ENCODE measurements at regions not wholly inside any gene's neighbourhood (a gene's known extent, or its start where the extent isn't known, plus 50 kb on each side); places are given as distances from the start of the nearest gene placed in this dataset.

DNA sequence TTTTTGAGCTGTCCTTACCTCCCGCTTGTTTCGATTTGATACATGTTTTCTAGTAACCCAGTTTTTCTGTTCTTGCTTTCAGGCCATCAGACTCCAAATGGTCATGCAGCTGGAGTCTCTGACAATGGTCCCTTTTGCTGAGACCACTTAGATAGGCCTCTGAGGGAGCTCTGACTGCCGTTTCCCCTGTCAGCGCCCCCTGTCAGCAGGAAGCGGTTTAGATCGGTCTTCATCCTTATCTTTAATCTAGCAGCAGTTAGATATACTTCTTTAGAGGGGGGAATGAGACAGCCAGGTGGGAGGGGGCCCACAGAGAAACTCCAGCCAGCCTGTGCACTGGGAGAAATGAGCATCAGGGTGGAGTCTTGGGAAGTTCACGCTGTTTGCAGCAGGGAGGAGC, 457.9 kb downstream of the GPAT3 start:
- no peak overlapping the region for H3K4me3 ChIP-seq
- TF ChIP-seq CTCF (IDR thresholded peaks at IDR 0.05) = no peak
- no peak for DNase-seq
- H3K27me3 ChIP-seq = no peaks in the 10 kb centered on the region
- H3K9me3 ChIP-seq = no peaks in the 10 kb centered on the region
- intact Hi-C loops (cut with DNase I; ENCODE audit: low total_unique reads) = no loop called here
- H3K4me1 ChIP-seq = no peaks in the 10 kb centered on the region
- no peaks in the 10 kb centered on the region for H3K36me3 ChIP-seq
- H3K27ac ChIP-seq = no peak overlapping the region

DNA sequence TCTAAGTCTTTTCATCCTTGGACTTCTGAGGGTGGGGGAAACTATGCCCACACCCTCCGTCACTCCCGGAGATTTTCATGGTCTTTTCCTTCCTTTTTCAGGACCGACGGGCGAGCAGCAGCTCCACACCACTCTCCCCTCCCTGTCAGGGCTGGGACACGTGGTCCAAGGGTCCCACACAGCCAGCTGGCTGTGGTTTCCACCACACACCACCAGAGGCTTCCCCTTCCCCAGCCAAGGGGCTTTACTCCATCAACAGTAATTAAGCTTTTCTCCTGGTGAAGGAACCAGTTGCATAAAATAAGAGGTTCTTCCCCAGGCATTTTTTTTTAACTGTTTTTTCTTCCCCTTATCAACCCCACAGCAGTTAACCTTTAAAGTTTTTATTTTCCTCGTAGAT, 453.9 kb downstream of the GPAT3 start:
- Histone ChIP-seq H3K4me1 (no peaks in the 10 kb centered on the region), H3K36me3 (no peaks in the 10 kb centered on the region), H3K9me3 (no peaks in the 10 kb centered on the region), H3K27me3 (no peaks in the 10 kb centered on the region), H3K27ac (no peak overlapping the region), H3K4me3 (no peak overlapping the region)
- no peak for TF ChIP-seq CTCF (IDR thresholded peaks at IDR 0.05)
- no peak for DNase-seq
- intact Hi-C loops (cut with DNase I; ENCODE audit: low total_unique reads) = no loop called here

DNA sequence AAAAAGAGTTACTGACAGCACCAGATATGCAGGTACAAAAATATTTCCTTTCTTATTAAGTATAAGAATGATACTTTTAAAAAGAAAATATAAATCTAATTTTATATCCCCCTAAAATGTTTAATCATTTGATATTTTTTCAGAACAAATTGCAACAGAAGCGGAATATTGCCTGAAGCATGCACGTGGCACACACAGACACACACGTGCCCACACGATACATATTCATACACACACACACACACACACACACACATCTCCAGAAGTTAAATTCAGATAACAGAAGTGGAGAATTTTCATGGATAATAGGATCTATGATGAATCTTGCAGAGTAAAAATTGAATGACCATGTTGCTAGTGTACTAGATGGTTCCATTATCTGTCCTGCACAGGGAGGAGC, 445.2 kb downstream of the GPAT3 start:
- H3K9me3 ChIP-seq = no peaks in the 10 kb centered on the region
- no peak for DNase-seq
- intact Hi-C loops (cut with DNase I; ENCODE audit: low total_unique reads) = no loop called here
- TF ChIP-seq CTCF (IDR thresholded peaks at IDR 0.05) = no peak
- no peaks in the 10 kb centered on the region for H3K27me3 ChIP-seq
- H3K27ac ChIP-seq = no peak overlapping the region
- H3K4me1 ChIP-seq = no peaks in the 10 kb centered on the region
- H3K36me3 ChIP-seq = no peaks in the 10 kb centered on the region
- H3K4me3 ChIP-seq = no peak overlapping the region

GRCh38 chr4:83979773-83980172, 443.9 kb downstream of the GPAT3 start:
- Histone ChIP-seq H3K9me3 (no peaks in the 10 kb centered on the region), H3K27me3 (no peaks in the 10 kb centered on the region), H3K4me1 (no peaks in the 10 kb centered on the region), H3K27ac (no peak overlapping the region), H3K36me3 (no peaks in the 10 kb centered on the region), H3K4me3 (no peak overlapping the region)
- TF ChIP-seq CTCF (IDR thresholded peaks at IDR 0.05) = no peak
- intact Hi-C loops (cut with DNase I; ENCODE audit: low total_unique reads) = no loop called here
- DNase-seq = no peak

- Histone ChIP-seq H3K4me3 (no peak overlapping the region), H3K36me3 (no peaks in the 10 kb centered on the region), H3K27me3 (no peaks in the 10 kb centered on the region), H3K9me3 (no peaks in the 10 kb centered on the region), H3K4me1 (no peaks in the 10 kb centered on the region), H3K27ac (no peak overlapping the region)
- intact Hi-C loops (cut with DNase I; ENCODE audit: low total_unique reads) = no loop called here
- no peak for DNase-seq
- TF ChIP-seq CTCF (IDR thresholded peaks at IDR 0.05) = no peak
These were observed 438.3 kb downstream of the GPAT3 start for GRCh38 chr4:83974111-83974780.
